Left ventricle myocardium inferior (tissue), 1 donor: ENCODE measurements at regions not wholly inside any gene's neighbourhood (a gene's known extent, or its start where the extent isn't known, plus 50 kb on each side); places are given as distances from the start of the nearest gene placed in this dataset.

ENCODE experiments used
- DNase-seq: peaks from one replicate; pipeline ENCODE4 v3.0.0-alpha.2; 2020
- H3K27ac ChIP-seq: fragments of 200-600 bp; replicated peaks from 2 replicates; pipeline ENCODE4 v1.8.0; 2021
- H3K27me3 ChIP-seq: fragments of 200-600 bp; 2 replicates; pipeline ENCODE4 v1.8.0; 2021; ENCODE audit warnings: low read depth
- H3K36me3 ChIP-seq: fragments of 200-600 bp; 2 replicates; pipeline ENCODE4 v1.8.0; 2021
- H3K4me1 ChIP-seq: fragments of 200-600 bp; 2 replicates; pipeline ENCODE4 v1.8.0; 2021
- H3K4me3 ChIP-seq: fragments of 200-600 bp; 2 replicates; pipeline ENCODE4 v1.8.0; 2021; ENCODE audit warnings: mild to moderate bottlenecking, moderate library complexity
- H3K9me3 ChIP-seq: fragments of 200-600 bp; replicated peaks from 2 replicates; pipeline ENCODE4 v1.8.0; 2021
- intact Hi-C: fragments of 100-400 bp; cut with micrococcal nuclease; formaldehyde crosslinking; loops from one replicate; pipeline ENCODE4 v1.11.0; 2022
- TF ChIP-seq, protein P1 (sequence below): fragments of 200-600 bp; IDR thresholded peaks from 2 replicates; pipeline ENCODE4 v1.8.0; 2021; ENCODE audit warnings: antibody characterized with exemption, mild to moderate bottlenecking, borderline replicate concordance
- donor health status: DM: no; HTN: yes; CAD: no; lungs with severe emphysema.

DNA sequence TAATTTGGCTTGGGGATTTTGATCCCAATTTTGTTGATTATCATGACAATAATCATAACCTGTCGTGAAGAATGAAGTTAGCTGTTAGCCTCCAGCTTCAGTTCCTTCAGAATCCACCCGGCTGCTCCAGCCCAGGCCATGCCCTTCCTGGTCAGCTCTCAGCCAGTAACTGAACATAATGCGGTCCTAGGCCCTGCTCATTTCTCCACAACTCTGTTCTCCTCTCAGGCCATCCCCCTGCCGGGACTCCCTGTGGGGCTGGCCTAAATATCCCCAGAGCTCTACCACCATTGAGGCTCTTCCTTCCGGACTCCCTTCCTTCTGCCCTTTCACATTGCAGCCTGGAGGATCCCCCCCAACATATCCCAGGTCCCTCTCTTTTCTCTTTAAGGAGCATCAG lies 833.4 kb upstream of the GOT2 start:
- Histone ChIP-seq H3K4me1 (no peaks in the 10 kb centered on the region), H3K36me3 (no peaks in the 10 kb centered on the region), H3K4me3 (no peak overlapping the region), H3K27me3 (no peaks in the 10 kb centered on the region), H3K27ac (no peak overlapping the region), H3K9me3 (no peaks in the 10 kb centered on the region)
- DNase-seq, result no peak
- intact Hi-C loops, result no loop called here
- TF ChIP-seq, protein P1, sequence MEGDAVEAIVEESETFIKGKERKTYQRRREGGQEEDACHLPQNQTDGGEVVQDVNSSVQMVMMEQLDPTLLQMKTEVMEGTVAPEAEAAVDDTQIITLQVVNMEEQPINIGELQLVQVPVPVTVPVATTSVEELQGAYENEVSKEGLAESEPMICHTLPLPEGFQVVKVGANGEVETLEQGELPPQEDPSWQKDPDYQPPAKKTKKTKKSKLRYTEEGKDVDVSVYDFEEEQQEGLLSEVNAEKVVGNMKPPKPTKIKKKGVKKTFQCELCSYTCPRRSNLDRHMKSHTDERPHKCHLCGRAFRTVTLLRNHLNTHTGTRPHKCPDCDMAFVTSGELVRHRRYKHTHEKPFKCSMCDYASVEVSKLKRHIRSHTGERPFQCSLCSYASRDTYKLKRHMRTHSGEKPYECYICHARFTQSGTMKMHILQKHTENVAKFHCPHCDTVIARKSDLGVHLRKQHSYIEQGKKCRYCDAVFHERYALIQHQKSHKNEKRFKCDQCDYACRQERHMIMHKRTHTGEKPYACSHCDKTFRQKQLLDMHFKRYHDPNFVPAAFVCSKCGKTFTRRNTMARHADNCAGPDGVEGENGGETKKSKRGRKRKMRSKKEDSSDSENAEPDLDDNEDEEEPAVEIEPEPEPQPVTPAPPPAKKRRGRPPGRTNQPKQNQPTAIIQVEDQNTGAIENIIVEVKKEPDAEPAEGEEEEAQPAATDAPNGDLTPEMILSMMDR, result no peak

DNA sequence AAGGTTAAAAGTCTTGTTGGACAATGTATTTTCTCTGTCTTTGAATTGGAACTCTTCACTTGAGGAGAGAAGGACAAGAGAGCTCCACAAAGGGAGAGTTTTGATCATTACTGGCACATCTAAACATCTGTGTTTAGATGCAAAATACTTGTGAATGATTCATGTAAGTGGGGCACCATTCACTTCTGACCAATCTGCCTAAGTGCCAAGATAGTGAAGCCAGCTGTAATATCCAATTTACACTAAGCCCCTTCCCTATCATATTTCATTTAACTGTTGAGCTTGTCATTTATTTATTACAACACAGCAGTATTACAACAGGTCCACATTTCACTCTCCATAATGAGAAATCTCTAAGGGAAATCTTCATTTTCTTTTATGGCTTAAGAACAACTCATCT lies 832.3 kb upstream of the GOT2 start:
- TF ChIP-seq, protein P1, result no peak
- DNase-seq, result no peak
- H3K27ac ChIP-seq, result no peak overlapping the region
- no peaks in the 10 kb centered on the region for H3K9me3 ChIP-seq
- intact Hi-C loops, result no loop called here
- no peaks in the 10 kb centered on the region for H3K4me1 ChIP-seq
- no peaks in the 10 kb centered on the region for H3K36me3 ChIP-seq
- no peak overlapping the region for H3K4me3 ChIP-seq
- H3K27me3 ChIP-seq, result no peaks in the 10 kb centered on the region

DNA sequence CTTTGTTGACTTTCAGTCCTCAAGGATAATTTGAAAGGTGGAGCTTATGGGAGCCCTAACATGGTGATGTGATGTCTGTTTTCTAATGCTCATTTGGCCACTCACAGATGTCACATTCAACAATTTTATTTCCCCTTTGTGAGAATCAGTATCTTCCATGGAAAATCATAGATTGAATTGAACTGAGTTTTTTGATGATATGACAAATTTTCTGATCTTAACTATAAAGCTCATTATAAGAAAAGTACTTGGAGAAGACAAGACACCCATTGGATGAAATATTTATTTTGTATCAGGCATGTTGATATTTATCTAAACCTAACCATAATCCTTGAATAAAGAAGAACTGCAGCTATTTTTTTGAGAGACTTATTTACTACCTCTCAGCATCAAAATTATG lies 824.6 kb upstream of the GOT2 start:
- Histone ChIP-seq H3K4me1 (no peaks in the 10 kb centered on the region), H3K27ac (no peak overlapping the region), H3K9me3 (peaks cover 8% of the 10 kb centered on the region), H3K36me3 (no peaks in the 10 kb centered on the region), H3K27me3 (no peaks in the 10 kb centered on the region), H3K4me3 (no peak overlapping the region)
- DNase-seq, result no peak
- TF ChIP-seq, protein P1, result no peak
- intact Hi-C loops, result no loop called here

DNA sequence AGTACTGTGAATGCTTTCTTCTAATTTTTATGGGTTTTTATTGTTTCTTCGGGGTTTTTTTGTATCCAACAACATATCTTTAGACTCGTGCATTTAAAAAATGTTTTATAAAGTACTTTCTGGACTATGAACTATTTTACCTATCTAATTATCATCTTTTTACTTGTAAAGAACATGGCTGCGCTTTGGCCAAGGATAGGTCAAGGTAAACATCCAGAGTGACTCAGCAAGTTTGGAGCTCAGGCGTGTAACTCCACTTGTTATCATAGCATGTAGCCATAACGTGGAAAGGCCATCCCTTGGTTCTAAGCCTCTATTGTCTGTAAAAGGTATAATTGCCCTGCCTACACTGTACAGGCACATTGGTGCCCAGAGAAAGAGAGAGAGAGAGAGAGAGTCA lies 818.0 kb upstream of the GOT2 start:
- H3K4me3 ChIP-seq, result no peak overlapping the region
- H3K36me3 ChIP-seq, result no peaks in the 10 kb centered on the region
- H3K27ac ChIP-seq, result no peak overlapping the region
- H3K27me3 ChIP-seq, result no peaks in the 10 kb centered on the region
- intact Hi-C loops, result no loop called here
- H3K9me3 ChIP-seq, result no peaks in the 10 kb centered on the region
- DNase-seq, result no peak
- no peaks in the 10 kb centered on the region for H3K4me1 ChIP-seq
- TF ChIP-seq, protein P1, result no peak

DNA sequence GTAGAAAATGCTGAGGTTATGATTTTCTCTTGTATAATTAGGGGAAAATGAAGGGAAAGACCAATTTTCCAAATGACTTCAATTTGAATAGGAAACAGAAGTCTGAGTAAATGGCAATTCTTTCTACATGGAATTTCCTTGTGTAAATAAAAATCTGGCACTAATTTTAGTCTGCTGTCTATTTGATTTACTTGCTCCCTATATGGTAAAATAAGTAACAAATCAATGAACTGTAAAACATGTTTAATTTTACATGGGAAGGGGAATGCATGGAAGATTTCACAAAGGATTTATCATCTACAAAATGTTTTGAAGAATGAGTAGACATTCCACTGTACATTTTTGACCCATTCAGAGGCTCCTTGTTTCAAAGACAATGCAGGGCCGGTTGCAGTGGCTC lies 811.6 kb upstream of the GOT2 start:
- H3K27ac ChIP-seq, result no peak overlapping the region
- no peaks in the 10 kb centered on the region for H3K27me3 ChIP-seq
- no peaks in the 10 kb centered on the region for H3K9me3 ChIP-seq
- H3K36me3 ChIP-seq, result no peaks in the 10 kb centered on the region
- intact Hi-C loops, result no loop called here
- TF ChIP-seq, protein P1, result no peak
- no peaks in the 10 kb centered on the region for H3K4me1 ChIP-seq
- DNase-seq, result no peak
- H3K4me3 ChIP-seq, result no peak overlapping the region

DNA sequence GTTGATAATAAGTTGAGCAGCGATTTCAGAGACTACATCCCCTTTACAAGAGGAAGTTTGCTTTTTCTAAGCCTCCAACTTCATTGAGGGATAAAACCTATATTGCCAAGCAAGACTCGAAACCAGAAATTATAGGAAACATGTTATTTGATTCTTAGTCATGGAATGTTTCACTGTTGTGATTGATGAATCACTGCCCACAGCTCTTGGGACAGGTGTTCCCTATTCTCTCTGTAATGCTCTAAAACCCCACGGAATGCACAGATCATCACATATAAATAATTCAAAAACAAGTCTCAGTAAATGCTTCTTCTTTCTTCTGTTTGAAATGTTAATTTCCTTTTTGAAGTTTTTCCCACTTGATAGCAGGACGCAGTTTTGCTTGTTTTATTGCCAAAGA lies 809.5 kb upstream of the GOT2 start:
- H3K9me3 ChIP-seq, result no peaks in the 10 kb centered on the region
- TF ChIP-seq, protein P1, result no peak
- H3K27ac ChIP-seq, result no peak overlapping the region
- H3K27me3 ChIP-seq, result no peaks in the 10 kb centered on the region
- H3K4me3 ChIP-seq, result no peak overlapping the region
- intact Hi-C loops, result no loop called here
- no peaks in the 10 kb centered on the region for H3K36me3 ChIP-seq
- no peaks in the 10 kb centered on the region for H3K4me1 ChIP-seq
- no peak for DNase-seq
